ENCODE measurements at regions not wholly inside any gene's neighbourhood (a gene's known extent, or its start where the extent isn't known, plus 50 kb on each side); places are given as distances from the start of the nearest gene placed in this dataset.

DNA sequence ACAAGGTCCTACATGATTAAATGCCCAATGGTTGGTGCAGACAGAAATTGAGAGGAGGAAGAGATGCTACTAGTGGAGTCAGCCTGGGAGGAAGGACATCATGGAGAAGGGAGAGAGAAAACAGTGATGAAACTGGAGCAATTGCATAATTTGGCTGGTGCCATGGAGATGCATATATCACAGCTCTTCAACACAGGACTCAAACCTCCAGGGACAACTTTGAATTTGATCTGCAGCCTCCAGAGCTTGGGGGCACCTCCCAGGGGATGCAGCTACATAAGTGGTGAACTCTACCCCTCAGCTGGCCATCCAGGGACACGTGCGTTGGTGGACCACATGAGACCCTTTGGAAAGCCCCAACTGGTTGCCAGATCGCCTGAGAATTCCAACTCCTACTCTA lies 80.4 kb downstream of the CTAGE1 start:
- no peak overlapping the region for H3K27ac Mint-ChIP-seq
- DNase-seq = no peak
- H3K9me3 Mint-ChIP-seq = no peaks in the 10 kb centered on the region
- H3K4me1 Mint-ChIP-seq (ENCODE audit: low read depth) = peaks cover 4% of the 10 kb centered on the region
- H3K36me3 Mint-ChIP-seq (ENCODE audit: low read depth) = no peaks in the 10 kb centered on the region
- H3K27me3 Mint-ChIP-seq (ENCODE audit: insufficient read depth) = peaks cover 58% of the 10 kb centered on the region
- H3K4me3 Mint-ChIP-seq = no peak overlapping the region
- TF ChIP-seq, protein P1, sequence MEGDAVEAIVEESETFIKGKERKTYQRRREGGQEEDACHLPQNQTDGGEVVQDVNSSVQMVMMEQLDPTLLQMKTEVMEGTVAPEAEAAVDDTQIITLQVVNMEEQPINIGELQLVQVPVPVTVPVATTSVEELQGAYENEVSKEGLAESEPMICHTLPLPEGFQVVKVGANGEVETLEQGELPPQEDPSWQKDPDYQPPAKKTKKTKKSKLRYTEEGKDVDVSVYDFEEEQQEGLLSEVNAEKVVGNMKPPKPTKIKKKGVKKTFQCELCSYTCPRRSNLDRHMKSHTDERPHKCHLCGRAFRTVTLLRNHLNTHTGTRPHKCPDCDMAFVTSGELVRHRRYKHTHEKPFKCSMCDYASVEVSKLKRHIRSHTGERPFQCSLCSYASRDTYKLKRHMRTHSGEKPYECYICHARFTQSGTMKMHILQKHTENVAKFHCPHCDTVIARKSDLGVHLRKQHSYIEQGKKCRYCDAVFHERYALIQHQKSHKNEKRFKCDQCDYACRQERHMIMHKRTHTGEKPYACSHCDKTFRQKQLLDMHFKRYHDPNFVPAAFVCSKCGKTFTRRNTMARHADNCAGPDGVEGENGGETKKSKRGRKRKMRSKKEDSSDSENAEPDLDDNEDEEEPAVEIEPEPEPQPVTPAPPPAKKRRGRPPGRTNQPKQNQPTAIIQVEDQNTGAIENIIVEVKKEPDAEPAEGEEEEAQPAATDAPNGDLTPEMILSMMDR (IDR thresholded peaks at IDR 0.05) = no peak

DNA sequence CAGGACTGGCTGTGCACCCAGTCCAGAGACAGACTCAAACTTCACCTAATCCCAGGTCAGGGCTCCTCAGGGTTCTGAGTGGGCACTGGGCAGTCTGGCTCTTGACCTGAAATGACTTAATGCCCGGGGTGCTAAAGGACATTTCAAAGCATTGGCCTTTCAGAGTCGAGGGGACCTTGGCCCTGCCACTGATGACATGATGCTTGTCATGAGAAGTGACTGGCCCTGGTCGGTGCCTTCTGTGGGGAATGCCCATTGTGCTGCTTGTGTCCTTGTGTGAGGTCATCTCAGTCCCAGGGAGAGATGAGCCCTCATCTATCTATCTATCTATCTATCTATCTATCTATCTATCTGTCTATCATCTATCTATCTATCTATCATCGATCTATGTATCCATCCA lies 81.3 kb downstream of the CTAGE1 start:
- H3K4me1 Mint-ChIP-seq (ENCODE audit: low read depth) = no peaks in the 10 kb centered on the region
- TF ChIP-seq, protein P1 (IDR thresholded peaks at IDR 0.05) = no peak
- H3K27ac Mint-ChIP-seq = no peak overlapping the region
- no peaks in the 10 kb centered on the region for H3K36me3 Mint-ChIP-seq (ENCODE audit: low read depth)
- peaks cover 65% of the 10 kb centered on the region for H3K27me3 Mint-ChIP-seq (ENCODE audit: insufficient read depth)
- DNase-seq = no peak
- no peak overlapping the region for H3K4me3 Mint-ChIP-seq
- no peaks in the 10 kb centered on the region for H3K9me3 Mint-ChIP-seq

DNA sequence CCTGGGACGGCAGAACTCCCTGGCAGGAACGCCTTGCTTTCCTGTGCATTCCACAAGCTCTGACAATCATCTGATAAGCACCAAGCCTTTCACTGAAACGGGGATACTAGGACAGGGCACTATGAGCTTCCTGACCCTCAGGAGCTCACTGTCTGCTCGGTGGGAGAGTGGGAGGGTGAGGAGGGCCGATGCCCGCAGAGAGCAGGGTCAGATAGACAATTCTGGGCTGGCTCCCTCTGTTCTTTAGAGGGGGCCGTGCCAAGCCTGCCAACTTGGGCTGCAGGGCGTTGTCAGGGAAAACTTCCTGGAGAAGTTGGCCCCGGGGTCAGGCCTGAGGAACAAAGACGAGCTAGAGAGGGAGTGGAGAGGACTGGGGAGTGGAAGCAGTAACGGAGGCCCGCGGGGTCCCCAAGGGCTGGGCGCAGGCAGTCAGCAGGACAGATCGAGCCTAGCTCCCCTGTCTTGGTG lies 82.0 kb downstream of the CTAGE1 start:
- Mint-ChIP-seq H3K27ac (no peak overlapping the region), H3K27me3 (ENCODE audit: insufficient read depth) (peaks cover 65% of the 10 kb centered on the region), H3K4me3 (no peak overlapping the region), H3K4me1 (ENCODE audit: low read depth) (no peaks in the 10 kb centered on the region), H3K36me3 (ENCODE audit: low read depth) (no peaks in the 10 kb centered on the region), H3K9me3 (no peaks in the 10 kb centered on the region)
- TF ChIP-seq, protein P1 (IDR thresholded peaks at IDR 0.05) = no peak
- no peak for DNase-seq

DNA sequence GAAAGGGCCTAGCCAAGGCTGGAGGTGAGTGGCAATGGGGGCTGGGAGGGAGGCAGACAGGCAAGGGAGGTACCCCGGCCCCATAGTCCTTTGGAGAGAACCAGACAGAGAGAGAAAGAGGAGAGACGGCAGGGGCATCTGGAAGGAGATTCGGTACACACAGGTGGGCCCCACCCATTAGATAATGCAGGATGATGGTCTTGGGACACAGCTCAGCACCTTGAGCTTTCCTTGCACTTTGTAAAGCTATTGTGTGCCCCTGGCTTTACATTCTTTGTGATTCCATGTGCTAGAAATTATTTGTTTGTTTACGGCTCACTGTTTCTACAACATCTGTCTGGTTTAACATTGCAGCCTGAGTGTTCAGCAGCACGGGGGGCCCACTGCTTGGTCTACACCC lies 83.1 kb downstream of the CTAGE1 start:
- no peak for DNase-seq
- no peaks in the 10 kb centered on the region for H3K4me1 Mint-ChIP-seq (ENCODE audit: low read depth)
- no peak overlapping the region for H3K4me3 Mint-ChIP-seq
- H3K27ac Mint-ChIP-seq = no peak overlapping the region
- H3K9me3 Mint-ChIP-seq = no peaks in the 10 kb centered on the region
- H3K36me3 Mint-ChIP-seq (ENCODE audit: low read depth) = no peaks in the 10 kb centered on the region
- peaks cover 67% of the 10 kb centered on the region for H3K27me3 Mint-ChIP-seq (ENCODE audit: insufficient read depth)
- TF ChIP-seq, protein P1 (IDR thresholded peaks at IDR 0.05) = no peak

DNA sequence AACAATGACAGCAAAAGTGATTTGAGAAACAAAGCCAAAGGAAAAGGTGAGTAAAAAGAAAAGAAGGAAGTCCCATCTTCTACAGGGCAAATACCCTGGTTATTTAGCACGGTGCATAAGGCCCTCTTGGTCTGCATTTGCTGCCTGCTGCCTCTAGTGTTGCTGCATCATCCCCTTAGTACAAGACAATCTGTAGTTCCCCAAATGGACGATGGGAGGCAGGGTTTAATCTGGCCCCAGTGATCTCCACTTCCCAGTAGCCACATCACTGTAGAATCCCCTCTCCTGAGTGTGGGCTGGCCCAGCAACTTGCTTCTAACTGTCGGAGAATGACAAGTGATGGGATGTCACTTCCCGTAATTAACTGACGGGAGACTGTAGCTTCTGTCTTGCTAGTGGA lies 85.1 kb downstream of the CTAGE1 start:
- no peaks in the 10 kb centered on the region for H3K4me1 Mint-ChIP-seq (ENCODE audit: low read depth)
- no peak for DNase-seq
- no peak overlapping the region for H3K27ac Mint-ChIP-seq
- TF ChIP-seq, protein P1 (IDR thresholded peaks at IDR 0.05) = peak; percentile 53
- H3K4me3 Mint-ChIP-seq = no peak overlapping the region
- peaks cover 60% of the 10 kb centered on the region for H3K27me3 Mint-ChIP-seq (ENCODE audit: insufficient read depth)
- no peaks in the 10 kb centered on the region for H3K9me3 Mint-ChIP-seq
- H3K36me3 Mint-ChIP-seq (ENCODE audit: low read depth) = no peaks in the 10 kb centered on the region

DNA sequence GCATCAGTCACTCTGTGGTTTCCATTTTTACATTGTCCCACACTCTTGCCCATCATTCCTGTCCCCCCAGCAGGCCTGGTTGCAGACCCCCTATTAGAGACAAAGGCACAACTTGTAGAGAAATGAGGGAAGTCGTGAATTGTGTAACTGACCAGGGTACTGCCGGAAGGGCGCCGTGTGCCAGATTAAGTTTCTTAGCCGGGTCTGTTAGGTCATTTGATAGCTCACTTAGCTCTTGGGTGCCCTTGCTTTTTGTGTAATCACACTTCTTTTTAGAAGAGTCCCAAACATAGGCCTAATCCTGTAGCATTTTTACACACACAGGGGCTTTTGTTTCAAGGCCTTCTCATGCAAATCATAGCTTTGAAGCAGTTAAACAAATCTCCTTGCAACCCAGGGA lies 87.2 kb downstream of the CTAGE1 start:
- Mint-ChIP-seq H3K36me3 (ENCODE audit: low read depth) (no peaks in the 10 kb centered on the region), H3K27ac (no peak overlapping the region), H3K9me3 (no peaks in the 10 kb centered on the region), H3K27me3 (ENCODE audit: insufficient read depth) (peaks cover 52% of the 10 kb centered on the region), H3K4me1 (ENCODE audit: low read depth) (no peaks in the 10 kb centered on the region), H3K4me3 (no peak overlapping the region)
- TF ChIP-seq, protein P1 (IDR thresholded peaks at IDR 0.05) = no peak
- DNase-seq = no peak

Data from HFFc6 (cell line).